Fibroblast of the aortic adventitia (primary cell): ENCODE measurements at regions not wholly inside any gene's neighbourhood (a gene's known extent, or its start where the extent isn't known, plus 50 kb on each side); places are given as distances from the start of the nearest gene placed in this dataset.

ENCODE experiments used
- DNase-seq: peaks from one replicate; pipeline ENCODE4 v3.0.0-alpha.2; 2010; ENCODE audit warnings: low read depth
- H3K4me3 ChIP-seq: 2 replicates; pipeline ENCODE4 v1.5.1; 2011; ENCODE audit warnings: low read depth, mild to moderate bottlenecking, control low read depth, low read length, moderate library complexity
- TF ChIP-seq, protein P1 (sequence below): IDR thresholded peaks from 2 replicates; pipeline ENCODE4 v1.5.1; 2011; ENCODE audit warnings: mild to moderate bottlenecking, low read length, control low read depth, inconsistent platforms; ENCODE audit not compliant: insufficient read depth

- TF ChIP-seq, protein P1, sequence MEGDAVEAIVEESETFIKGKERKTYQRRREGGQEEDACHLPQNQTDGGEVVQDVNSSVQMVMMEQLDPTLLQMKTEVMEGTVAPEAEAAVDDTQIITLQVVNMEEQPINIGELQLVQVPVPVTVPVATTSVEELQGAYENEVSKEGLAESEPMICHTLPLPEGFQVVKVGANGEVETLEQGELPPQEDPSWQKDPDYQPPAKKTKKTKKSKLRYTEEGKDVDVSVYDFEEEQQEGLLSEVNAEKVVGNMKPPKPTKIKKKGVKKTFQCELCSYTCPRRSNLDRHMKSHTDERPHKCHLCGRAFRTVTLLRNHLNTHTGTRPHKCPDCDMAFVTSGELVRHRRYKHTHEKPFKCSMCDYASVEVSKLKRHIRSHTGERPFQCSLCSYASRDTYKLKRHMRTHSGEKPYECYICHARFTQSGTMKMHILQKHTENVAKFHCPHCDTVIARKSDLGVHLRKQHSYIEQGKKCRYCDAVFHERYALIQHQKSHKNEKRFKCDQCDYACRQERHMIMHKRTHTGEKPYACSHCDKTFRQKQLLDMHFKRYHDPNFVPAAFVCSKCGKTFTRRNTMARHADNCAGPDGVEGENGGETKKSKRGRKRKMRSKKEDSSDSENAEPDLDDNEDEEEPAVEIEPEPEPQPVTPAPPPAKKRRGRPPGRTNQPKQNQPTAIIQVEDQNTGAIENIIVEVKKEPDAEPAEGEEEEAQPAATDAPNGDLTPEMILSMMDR = no peak
- DNase-seq = no peak
- H3K4me3 ChIP-seq = no peak overlapping the region
Measured at GRCh38 chr4:85399270-85399669, 75.7 kb upstream of the ARHGAP24 start.

- H3K4me3 ChIP-seq = no peak overlapping the region
- TF ChIP-seq, protein P1 = no peak
- DNase-seq = peak; percentile 97
Measured at GRCh38 chr4:85402371-85402770, 72.6 kb upstream of the ARHGAP24 start.

GRCh38 chr4:85406185-85406584 is 68.8 kb upstream of the ARHGAP24 start:
- no peak for DNase-seq
- no peak overlapping the region for H3K4me3 ChIP-seq
- TF ChIP-seq, protein P1 = no peak

- H3K4me3 ChIP-seq = no peak overlapping the region
- no peak for DNase-seq
- TF ChIP-seq, protein P1 = no peak
Measured at GRCh38 chr4:85407546-85407945, 67.4 kb upstream of the ARHGAP24 start.

DNA sequence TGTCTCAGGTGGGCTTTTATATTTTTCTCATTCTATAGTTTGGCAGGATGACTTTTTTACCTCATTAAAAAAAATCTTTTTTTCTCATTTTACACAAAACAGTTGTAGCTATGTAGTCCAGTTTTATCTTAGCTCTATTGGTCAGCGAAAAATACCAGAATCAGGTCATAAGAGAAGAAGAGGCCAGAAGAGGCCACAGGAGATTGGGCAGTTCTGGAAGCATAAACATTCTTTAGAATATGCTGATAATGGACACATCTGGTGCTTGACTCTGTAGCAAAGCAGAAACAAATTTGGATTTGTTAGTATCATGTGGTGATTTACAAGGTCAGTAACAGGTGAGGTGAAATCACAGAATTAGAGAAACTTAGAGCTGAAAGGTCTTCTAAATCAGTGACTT is 66.6 kb upstream of the ARHGAP24 start:
- no peak for DNase-seq
- TF ChIP-seq, protein P1 = no peak
- H3K4me3 ChIP-seq = no peak overlapping the region

DNA sequence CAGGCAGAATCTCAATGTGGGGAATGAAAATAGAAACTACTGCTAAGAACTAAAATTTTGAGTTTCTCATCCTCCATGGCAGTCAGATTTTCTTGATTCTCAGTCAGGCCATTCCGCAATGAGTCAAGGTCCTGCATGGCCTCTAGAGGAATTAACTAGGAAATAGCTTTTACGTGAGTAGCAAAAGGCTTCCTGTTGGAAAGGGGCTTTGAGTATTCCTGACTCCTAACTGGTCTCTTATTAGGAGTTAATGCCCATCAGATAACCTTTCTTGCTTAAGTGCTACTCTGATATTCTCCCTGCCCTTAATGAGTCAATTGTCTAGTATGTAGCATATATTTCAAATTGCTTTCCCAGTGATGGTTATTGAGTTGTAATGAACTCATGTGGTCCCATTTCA is 65.7 kb upstream of the ARHGAP24 start:
- TF ChIP-seq, protein P1 = no peak
- DNase-seq = peak; percentile 53
- no peak overlapping the region for H3K4me3 ChIP-seq

DNA sequence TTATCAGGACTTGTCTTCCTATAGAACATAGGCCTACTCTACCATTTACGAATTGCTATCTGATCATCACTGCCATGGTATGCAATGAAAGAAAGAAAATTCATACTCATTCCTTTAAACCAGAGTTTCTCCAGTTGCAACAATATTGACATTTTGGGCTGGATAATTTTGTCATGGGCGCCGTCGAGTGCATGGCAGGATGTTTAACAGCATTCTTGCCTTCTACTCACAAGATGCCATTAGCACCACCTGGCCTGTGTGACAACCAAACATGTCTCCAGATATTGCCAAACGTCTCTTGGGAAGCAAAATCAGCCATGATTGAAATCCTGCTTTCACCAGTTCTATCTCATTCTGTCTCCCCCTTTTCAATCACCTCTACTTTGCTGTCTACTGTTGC is 63.6 kb upstream of the ARHGAP24 start:
- H3K4me3 ChIP-seq = no peak overlapping the region
- TF ChIP-seq, protein P1 = no peak
- DNase-seq = no peak
